ENCODE measurements at regions not wholly inside any gene's neighbourhood (a gene's known extent, or its start where the extent isn't known, plus 50 kb on each side); places are given as distances from the start of the nearest gene placed in this dataset.

DNA sequence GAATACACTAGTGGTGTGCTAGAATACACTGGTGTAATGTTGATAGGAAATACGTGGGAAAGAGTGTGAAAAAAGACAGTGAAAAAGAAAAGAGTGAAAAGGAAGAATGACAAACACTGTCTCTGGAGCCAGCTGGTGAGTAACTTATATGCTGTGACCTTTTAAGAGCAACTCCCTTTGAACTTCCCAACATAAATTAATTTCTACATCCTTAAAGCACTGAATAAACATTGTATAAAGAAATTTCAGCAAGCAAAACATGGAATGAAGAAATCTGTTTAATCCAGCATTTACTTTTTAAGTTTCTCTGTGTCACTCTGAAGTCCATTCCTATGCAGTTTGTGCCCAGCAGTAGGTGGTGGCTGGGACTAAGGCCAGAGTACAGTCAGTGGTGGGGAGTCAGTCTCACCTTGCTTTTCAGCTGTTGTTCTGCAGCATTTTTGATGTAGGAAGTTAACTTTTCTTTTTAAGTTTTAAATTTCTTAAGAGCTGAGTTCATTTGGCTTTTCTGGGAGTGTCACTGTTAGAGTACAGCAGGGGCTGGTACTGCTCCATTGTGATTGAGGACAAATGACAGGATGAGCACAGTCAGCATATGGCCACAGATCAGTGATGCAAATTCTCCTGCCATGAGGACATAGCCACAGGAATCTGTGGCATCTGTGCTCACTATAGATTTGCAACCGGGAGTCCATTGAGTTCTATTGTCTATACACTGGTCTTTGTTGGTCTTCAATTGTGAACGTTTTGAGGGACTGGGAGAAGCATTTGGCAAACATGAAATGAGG is 321.8 kb downstream of the ZNF248 start:
- TF ChIP-seq, protein P1, sequence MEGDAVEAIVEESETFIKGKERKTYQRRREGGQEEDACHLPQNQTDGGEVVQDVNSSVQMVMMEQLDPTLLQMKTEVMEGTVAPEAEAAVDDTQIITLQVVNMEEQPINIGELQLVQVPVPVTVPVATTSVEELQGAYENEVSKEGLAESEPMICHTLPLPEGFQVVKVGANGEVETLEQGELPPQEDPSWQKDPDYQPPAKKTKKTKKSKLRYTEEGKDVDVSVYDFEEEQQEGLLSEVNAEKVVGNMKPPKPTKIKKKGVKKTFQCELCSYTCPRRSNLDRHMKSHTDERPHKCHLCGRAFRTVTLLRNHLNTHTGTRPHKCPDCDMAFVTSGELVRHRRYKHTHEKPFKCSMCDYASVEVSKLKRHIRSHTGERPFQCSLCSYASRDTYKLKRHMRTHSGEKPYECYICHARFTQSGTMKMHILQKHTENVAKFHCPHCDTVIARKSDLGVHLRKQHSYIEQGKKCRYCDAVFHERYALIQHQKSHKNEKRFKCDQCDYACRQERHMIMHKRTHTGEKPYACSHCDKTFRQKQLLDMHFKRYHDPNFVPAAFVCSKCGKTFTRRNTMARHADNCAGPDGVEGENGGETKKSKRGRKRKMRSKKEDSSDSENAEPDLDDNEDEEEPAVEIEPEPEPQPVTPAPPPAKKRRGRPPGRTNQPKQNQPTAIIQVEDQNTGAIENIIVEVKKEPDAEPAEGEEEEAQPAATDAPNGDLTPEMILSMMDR (IDR thresholded peaks at IDR 0.05) = no peak
- TF ChIP-seq POLR2A (IDR thresholded peaks at IDR 0.05) = no peak
- TF ChIP-seq EP300 (IDR thresholded peaks at IDR 0.05) = no peak
- TF ChIP-seq POLR2AphosphoS5 (IDR thresholded peaks at IDR 0.05) = no peak
